ENCODE measurements at regions not wholly inside any gene's neighbourhood (a gene's known extent, or its start where the extent isn't known, plus 50 kb on each side); places are given as distances from the start of the nearest gene placed in this dataset.

DNA sequence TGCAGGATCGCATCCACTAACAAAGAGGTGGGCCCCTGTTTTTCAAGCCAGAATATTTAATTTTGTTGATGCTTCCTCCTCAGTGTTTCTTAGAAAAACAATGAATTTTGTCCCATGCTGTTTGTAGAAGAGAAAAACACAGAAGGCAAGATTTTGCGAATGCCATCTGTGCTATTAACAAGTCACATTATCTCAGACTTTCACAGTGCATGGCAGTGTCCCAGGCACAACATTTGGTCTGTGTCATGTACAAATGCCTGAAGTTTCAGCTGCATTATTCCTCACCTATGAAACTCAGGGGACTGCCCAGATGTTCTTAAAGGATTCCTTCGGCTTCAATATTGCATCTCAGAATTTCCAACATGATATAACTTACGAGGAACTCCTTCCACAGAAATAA, 99.6 kb upstream of the ZC3H11B start (continued):
- TF ChIP-seq ZNF510 (tag by site-specific recombination; IDR thresholded peaks at IDR 0.05; ENCODE audit: insufficient replicate concordance), result no peak
- TF ChIP-seq, protein P1, sequence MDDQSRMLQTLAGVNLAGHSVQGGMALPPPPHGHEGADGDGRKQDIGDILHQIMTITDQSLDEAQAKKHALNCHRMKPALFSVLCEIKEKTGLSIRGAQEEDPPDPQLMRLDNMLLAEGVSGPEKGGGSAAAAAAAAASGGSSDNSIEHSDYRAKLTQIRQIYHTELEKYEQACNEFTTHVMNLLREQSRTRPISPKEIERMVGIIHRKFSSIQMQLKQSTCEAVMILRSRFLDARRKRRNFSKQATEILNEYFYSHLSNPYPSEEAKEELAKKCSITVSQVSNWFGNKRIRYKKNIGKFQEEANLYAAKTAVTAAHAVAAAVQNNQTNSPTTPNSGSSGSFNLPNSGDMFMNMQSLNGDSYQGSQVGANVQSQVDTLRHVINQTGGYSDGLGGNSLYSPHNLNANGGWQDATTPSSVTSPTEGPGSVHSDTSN (CRISPR knock-in tag; IDR thresholded peaks at IDR 0.05), result no peak
- TF ChIP-seq, protein P2, sequence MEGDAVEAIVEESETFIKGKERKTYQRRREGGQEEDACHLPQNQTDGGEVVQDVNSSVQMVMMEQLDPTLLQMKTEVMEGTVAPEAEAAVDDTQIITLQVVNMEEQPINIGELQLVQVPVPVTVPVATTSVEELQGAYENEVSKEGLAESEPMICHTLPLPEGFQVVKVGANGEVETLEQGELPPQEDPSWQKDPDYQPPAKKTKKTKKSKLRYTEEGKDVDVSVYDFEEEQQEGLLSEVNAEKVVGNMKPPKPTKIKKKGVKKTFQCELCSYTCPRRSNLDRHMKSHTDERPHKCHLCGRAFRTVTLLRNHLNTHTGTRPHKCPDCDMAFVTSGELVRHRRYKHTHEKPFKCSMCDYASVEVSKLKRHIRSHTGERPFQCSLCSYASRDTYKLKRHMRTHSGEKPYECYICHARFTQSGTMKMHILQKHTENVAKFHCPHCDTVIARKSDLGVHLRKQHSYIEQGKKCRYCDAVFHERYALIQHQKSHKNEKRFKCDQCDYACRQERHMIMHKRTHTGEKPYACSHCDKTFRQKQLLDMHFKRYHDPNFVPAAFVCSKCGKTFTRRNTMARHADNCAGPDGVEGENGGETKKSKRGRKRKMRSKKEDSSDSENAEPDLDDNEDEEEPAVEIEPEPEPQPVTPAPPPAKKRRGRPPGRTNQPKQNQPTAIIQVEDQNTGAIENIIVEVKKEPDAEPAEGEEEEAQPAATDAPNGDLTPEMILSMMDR (tag by site-specific recombination; IDR thresholded peaks at IDR 0.05), result no peak

DNA sequence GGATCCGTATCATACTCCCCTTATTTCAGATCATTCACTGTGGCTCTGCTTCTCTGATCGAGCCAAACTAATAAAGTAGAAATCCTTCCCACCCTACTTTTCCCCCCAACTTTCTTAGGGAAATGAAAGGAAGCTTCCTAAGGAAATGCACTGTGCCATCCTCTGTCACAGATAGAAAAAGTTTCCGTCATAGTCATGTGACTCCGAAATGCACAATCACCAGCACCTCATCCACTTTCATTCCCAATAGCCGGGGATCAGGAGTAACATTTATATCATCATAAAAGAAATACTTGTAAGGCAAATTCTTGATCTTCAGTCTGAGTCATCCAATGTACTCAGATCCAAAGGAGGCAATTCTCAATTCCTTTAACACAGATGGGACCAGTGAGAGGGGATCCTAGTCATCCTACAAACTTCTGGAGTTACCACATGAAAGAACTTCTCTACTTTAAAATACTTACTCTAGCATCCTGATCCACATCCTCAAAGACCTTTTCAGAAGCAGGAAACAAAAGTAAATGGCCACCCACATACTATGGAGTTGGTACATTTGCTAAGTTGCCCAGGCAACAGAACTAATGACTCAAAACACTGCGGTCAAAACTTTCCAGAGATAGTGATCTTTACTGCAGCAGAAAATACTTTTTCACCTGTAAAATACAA, 97.8 kb upstream of the ZC3H11B start:
- CTCF ChIA-PET, result interaction anchor here (0.6 kb wide), 1 partner anchor 1306 kb away, joined by 3 read pairs; no protein-coding TSS in a partner anchor
- no peak overlapping the region for H3K27ac ChIP-seq (ENCODE audit: extremely low read depth, low read depth, low read length)

DNA sequence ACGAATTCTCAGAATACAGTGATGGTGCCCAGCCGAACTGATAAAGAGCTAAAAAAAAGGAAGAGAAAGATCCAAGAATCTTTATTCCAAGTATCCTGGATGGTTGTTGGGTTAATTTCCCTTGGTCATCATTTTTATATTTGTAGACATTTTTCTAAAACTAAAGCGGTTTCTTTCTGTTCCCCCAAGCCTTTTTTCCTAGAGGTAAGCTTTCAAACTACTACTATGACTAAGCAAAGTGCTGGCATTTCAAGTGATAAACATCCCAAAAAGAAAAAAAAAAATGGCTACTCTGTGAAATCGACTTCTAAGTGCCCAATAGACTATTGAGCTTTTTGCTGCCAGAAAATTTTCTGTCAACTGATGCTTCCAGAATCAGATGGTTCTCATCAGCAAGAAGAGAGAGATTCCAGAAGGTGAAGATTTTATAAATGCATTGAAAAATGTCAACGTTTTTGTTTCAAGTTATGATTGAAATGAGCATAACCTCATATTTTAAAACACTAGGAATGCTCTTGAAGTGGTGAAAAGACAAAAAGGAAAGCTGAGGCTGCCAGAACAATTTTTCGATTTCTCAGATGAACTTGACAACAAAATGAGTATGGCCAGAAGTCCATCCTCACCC, 96.1 kb upstream of the ZC3H11B start:
- ChIA-PET POLR2A (no interaction called here), CTCF (interaction anchor here (0.6 kb wide), 3 partner anchors 34 to 509 kb away, joined by 3 read pairs; no protein-coding TSS in a partner anchor)
- Histone ChIP-seq H3K36me3 (ENCODE audit: control insufficient read depth in 2 of 2, insufficient read depth in 1 of 2, low read length in 2 of 2) (no peaks in the 10 kb centered on the region), H3K27ac (ENCODE audit: extremely low read depth, low read depth, low read length) (no peak overlapping the region), H3K4me1 (ENCODE audit: control insufficient read depth, insufficient read depth, low read length) (no peaks in the 10 kb centered on the region), H3K9me3 (ENCODE audit: control insufficient read depth, insufficient read depth, low read depth, low read length) (no peaks in the 10 kb centered on the region), H3K4me3 (ENCODE audit: low read depth, low read length) (no peak overlapping the region)
- no peak for TF ChIP-seq ZBTB48 (tag by site-specific recombination; IDR thresholded peaks at IDR 0.05)
- no peak for TF ChIP-seq ZNF549 (tag by site-specific recombination; IDR thresholded peaks at IDR 0.05)
- no peak for TF ChIP-seq ZNF791 (tag by site-specific recombination; IDR thresholded peaks at IDR 0.05)
- TF ChIP-seq, protein P3, sequence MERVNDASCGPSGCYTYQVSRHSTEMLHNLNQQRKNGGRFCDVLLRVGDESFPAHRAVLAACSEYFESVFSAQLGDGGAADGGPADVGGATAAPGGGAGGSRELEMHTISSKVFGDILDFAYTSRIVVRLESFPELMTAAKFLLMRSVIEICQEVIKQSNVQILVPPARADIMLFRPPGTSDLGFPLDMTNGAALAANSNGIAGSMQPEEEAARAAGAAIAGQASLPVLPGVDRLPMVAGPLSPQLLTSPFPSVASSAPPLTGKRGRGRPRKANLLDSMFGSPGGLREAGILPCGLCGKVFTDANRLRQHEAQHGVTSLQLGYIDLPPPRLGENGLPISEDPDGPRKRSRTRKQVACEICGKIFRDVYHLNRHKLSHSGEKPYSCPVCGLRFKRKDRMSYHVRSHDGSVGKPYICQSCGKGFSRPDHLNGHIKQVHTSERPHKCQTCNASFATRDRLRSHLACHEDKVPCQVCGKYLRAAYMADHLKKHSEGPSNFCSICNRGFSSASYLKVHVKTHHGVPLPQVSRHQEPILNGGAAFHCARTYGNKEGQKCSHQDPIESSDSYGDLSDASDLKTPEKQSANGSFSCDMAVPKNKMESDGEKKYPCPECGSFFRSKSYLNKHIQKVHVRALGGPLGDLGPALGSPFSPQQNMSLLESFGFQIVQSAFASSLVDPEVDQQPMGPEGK (tag by site-specific recombination; IDR thresholded peaks at IDR 0.05), result no peak
- no peak for TF ChIP-seq ZNF501 (tag by site-specific recombination; IDR thresholded peaks at IDR 0.05)
- no peak for TF ChIP-seq MYNN (tag by site-specific recombination; IDR thresholded peaks at IDR 0.05; ENCODE audit: borderline replicate concordance)
- no peak for TF ChIP-seq ZNF621 (tag by site-specific recombination; IDR thresholded peaks at IDR 0.05)
- no peak for TF ChIP-seq ZNF785 (tag by site-specific recombination; IDR thresholded peaks at IDR 0.05)

More for the DNA sequence above, 97.8 kb upstream of the ZC3H11B start:
- POLR2A ChIA-PET, result no interaction called here
- Histone ChIP-seq H3K4me3 (ENCODE audit: low read depth, low read length) (no peak overlapping the region), H3K9me3 (ENCODE audit: control insufficient read depth, insufficient read depth, low read depth, low read length) (no peaks in the 10 kb centered on the region), H3K4me1 (ENCODE audit: control insufficient read depth, insufficient read depth, low read length) (no peaks in the 10 kb centered on the region), H3K36me3 (ENCODE audit: control insufficient read depth in 2 of 2, insufficient read depth in 1 of 2, low read length in 2 of 2) (no peaks in the 10 kb centered on the region)
- TF ChIP-seq ZNF157 (tag by site-specific recombination; IDR thresholded peaks at IDR 0.05) (no peak), IKZF3 (tag by site-specific recombination; IDR thresholded peaks at IDR 0.05) (no peak), GLIS1 (tag by site-specific recombination; IDR thresholded peaks at IDR 0.05) (no peak), ZNF37A (tag by site-specific recombination; IDR thresholded peaks at IDR 0.05) (no peak), SETDB1 (IDR thresholded peaks at IDR 0.05; ENCODE audit: insufficient read length, low read length) (no peak), ZNF146 (tag by site-specific recombination; IDR thresholded peaks at IDR 0.05) (no peak), YY2 (tag by site-specific recombination; IDR thresholded peaks at IDR 0.05) (no peak), ZNF560 (tag by site-specific recombination; IDR thresholded peaks at IDR 0.05; ENCODE audit: borderline replicate concordance) (no peak)
- TF ChIP-seq, protein P4, sequence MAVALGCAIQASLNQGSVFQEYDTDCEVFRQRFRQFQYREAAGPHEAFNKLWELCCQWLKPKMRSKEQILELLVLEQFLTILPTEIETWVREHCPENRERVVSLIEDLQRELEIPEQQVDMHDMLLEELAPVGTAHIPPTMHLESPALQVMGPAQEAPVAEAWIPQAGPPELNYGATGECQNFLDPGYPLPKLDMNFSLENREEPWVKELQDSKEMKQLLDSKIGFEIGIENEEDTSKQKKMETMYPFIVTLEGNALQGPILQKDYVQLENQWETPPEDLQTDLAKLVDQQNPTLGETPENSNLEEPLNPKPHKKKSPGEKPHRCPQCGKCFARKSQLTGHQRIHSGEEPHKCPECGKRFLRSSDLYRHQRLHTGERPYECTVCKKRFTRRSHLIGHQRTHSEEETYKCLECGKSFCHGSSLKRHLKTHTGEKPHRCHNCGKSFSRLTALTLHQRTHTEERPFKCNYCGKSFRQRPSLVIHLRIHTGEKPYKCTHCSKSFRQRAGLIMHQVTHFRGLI (tag by site-specific recombination; IDR thresholded peaks at IDR 0.05), result no peak
- TF ChIP-seq, protein P5, sequence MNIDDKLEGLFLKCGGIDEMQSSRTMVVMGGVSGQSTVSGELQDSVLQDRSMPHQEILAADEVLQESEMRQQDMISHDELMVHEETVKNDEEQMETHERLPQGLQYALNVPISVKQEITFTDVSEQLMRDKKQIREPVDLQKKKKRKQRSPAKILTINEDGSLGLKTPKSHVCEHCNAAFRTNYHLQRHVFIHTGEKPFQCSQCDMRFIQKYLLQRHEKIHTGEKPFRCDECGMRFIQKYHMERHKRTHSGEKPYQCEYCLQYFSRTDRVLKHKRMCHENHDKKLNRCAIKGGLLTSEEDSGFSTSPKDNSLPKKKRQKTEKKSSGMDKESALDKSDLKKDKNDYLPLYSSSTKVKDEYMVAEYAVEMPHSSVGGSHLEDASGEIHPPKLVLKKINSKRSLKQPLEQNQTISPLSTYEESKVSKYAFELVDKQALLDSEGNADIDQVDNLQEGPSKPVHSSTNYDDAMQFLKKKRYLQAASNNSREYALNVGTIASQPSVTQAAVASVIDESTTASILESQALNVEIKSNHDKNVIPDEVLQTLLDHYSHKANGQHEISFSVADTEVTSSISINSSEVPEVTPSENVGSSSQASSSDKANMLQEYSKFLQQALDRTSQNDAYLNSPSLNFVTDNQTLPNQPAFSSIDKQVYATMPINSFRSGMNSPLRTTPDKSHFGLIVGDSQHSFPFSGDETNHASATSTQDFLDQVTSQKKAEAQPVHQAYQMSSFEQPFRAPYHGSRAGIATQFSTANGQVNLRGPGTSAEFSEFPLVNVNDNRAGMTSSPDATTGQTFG (tag by site-specific recombination; IDR thresholded peaks at IDR 0.05; ENCODE audit: borderline replicate concordance), result no peak
- TF ChIP-seq, protein P3 (tag by site-specific recombination; IDR thresholded peaks at IDR 0.05), result no peak
